Hematopoietic multipotent progenitor cell treated with erythropoietin and hydrocortisone succinate and interleukin-3 and kit ligand, for 6 days (in vitro differentiated cells): ENCODE measurements at regions not wholly inside any gene's neighbourhood (a gene's known extent, or its start where the extent isn't known, plus 50 kb on each side); places are given as distances from the start of the nearest gene placed in this dataset.
A peak's percentile ranks its signal among the peaks of the same experiment; 100 is the strongest.

ENCODE experiments used
- DNase-seq: peaks from one replicate; pipeline ENCODE4 v3.0.0-alpha.2; 2015

DNA sequence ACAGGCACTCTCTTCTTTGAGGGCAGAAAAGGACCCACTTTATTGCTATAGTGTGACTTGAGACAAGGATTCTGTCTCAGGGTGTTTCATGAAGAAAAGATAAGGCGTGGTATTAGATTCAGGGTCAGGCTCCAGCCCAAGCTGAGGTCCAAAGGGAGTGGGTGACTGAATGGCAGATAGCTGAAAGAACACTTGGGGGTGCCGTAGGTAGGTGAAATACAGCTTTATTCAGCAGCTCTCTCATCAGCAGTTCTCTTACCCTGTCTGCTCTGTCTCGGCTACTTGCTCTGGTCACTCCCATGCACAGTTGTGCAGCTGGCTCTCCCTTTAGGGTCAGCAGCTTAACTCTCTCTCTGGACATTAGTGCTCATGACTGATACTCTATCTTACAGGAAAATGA lies 379.9 kb downstream of the LPIN1 start:
- DNase-seq, result peak; percentile 33

DNA sequence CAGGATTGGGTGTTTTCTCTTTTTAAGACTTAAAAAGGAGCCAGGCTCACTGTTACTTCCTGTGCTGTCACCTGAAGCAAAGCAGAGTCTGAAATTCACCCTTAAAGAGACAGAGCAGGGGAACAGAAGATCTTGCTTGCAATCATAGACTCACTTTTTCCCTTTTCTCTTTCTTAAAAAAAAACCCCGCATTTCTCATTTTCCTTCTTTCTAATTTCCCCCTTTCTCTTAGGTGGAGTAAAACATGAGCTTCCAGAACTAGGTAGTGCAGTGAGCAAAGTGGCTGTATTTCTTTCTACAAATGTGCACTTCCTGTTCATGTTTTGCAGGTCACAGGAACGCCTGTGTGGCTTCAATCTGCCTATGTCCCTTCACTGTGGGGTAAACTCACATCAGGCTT lies 381.2 kb downstream of the LPIN1 start:
- no peak for DNase-seq

DNA sequence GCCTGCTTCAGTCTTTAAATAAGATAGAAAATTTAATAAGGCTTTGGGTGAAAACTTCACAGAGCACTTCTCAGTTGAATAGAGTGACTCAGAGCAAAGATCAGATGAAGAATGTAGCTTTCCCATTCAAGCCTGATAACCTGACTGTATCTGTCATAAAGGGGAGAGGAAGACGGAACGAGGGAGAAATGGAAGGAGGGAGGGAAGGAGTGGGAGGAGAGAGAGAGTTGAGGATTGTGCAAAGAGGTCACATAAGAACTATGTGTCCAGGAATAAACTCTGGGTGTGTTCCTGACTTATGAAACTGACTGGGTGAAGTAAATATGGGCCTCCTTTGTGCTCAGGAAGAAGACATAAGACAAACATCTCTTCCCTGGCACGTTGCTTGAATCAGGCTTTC lies 385.5 kb downstream of the LPIN1 start:
- no peak for DNase-seq

DNA sequence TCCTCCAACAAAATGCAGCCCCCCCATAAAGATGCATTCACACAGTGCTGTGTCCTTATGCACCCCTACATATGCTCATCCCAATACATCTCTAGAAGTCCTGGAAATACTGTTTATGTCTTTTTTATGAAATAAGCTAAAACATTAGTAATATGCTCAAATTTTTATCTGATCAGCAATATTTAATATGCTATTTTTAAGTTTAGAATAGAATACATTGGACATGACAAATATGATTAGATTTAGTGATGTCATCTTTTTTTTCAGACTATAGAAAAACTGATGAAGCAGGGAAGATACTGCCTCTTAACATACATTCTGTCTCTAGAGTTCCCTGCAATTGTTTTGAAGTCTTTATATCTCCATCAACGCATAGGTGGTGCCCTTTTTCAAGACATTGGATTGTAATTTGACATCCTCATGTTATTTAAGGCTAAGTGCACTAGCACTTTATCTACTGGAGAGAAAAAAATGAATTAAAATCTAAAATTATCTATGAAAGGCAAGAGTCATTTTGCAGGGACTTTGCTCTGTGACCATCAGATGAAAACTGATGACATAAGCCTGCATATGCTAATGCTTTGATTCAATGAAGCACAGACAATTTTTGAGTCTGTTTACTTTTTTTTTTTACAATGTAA lies 395.3 kb downstream of the LPIN1 start:
- no peak for DNase-seq

DNA sequence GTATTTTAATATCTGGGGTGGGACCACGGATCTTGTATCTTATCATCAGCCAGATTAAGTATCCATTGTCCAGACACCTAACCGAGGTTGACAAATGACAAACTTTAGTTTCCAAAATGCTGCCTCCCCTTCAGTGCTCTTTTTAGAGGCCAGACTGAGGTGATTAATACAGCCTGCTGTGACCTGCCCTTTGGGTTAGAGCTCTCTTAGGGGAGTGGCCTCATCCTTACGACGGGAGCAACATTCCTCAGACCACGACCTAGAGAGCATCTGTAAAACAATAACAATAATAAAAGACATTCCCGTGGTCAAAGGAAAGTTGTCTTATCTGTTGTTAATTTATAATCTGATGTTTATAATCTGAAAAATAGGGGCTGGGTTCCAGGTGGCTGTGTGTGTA lies 405.3 kb downstream of the LPIN1 start:
- DNase-seq, result no peak

DNA sequence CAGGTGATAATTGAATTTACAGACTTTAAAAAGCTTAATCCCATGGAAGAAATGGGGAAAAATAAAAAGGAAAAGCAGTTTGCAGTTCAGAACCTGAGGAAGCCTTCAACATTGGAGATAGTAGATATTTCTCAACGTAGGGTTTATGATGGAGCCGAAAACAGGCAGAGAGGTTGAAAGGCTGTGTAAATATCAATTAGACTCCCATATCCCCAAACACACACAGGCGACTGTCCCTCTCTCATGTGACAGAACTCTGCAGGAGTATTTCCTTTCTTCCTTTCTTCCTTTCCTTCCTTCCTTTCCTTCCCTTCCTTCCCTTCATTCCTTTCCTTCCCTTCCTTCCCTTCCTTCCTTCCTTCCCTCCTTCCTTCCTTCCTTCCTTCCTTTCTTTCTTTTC lies 406.5 kb downstream of the LPIN1 start:
- DNase-seq, result no peak

DNA sequence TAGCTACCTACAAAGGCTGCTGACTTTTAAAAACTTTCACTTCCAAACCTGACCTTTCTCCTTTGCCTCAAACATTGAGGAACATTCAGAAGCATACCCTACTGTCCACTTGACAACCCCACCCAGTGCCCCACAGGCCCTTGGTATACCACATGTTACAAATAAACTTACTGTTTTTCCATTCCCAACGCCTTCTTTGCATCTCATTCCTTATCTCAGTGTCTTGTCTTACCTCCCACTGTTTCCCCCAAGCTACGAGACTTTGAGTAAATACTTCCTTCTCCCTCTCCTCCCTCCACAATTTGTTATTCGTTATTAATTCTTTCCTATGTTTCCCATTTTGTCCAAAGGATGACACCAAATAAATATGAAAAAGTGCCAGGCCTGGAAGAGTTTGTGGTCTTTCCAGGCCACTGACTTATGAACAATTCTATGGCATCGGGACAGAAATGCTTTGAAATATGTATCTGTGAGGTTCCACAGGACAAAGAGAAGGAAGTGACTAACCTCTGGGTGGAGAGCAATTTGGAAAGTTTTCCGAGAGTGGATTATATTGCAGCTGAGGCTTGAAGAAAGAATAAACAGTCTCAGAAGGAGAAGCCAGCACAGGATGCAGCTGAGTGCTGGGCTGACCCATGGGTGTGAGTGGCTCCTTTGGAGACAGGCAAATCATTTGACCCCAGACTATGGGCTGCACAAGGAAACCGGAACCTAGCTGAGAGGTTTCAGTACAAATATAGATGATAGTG lies 409.0 kb downstream of the LPIN1 start:
- no peak for DNase-seq

DNA sequence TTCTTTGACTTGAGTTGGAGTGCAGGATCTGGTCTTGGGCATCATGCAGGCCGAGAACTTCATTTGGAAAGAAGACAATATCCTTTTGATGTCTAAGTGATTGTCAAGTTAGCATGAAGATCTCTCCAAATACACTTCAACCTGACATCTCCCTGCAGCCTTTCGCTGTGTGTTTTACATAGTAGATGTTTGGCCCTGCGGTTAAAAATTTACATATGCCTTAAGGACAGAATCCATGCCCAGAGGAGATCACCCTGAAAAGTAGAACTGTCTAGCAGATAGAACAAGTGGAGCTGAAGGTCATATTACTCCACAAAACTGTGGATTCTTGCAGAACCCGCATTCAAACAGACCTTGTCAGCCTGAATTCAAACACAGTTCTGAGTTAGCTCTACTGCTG lies 409.9 kb downstream of the LPIN1 start:
- DNase-seq, result no peak

DNA sequence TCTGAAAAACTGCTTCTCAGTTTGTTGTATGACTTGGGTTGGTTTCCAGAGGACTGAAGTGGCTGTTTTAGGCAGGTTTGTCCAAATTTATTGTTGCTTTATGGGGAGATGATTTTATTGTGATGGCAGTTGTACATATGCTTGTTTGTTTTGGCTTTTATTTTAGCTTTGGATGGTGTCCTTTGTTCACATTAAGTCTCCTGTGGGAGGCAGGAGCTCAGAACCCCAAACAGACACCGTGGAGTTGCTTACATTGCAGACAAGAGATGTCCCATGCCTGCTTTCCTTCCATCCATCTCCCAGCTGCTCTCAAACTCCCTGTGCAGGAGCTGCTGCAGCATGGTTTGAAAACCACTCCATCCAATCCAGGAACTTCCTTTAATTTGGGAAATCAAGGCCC lies 414.7 kb downstream of the LPIN1 start:
- DNase-seq, result no peak

DNA sequence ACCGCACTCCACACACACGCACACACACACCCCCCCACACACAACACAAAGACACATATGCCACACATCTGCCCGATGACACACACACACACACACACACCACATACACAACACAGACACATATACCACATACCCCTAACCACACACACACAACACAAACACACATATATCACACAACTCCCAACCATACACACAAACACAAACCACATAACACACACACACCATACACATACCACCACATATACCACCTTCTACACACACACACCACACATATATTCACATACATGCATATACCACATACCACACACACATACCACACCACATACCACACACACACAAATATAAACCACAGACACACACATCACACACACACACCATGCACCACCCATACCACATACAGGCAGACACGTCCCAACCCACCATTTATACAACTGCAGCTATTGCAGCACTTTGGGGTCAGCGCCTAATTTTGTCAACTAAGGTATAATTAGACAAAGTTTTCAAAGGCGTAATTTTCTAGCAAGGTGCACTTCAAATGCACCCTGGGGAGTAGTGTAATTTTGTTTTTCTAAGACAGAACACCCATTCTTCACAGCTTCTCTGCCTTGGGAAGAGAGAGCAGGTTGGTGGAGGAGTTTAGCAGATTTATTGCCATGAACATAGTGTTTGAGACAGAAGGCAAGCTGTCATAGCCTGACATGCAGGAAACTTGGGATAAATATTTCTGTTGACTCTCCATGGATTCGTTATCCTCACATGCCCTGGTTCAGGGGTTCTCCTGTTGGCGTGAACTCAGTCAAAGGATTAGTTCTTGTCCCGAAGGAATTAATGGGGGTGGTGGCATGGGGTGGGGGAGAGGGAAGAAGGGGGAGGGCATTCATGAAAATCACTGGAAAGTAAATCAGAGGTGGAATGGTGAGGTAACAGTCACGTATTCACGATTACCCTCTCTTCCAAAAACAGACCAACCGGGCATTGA lies 416.1 kb downstream of the LPIN1 start:
- no peak for DNase-seq

DNA sequence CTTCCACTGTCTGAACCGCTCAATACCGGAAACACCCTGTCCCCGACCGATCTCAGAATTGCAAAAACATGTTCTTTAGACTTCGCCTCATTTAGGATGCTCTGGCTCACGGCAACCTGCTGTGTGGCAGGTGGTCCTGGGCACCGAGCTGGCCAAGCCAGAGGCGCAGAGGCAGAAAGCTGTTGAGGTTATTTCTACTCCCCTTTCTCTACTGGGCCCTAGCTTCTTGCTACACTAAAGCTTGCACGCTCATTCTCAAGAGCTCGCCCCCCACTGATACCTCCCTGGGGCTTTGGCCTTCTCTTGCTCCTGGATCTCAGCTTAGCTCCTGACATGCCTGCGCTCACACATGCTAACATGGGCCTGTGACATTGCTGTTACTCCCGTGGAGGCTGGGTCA lies 417.4 kb downstream of the LPIN1 start:
- no peak for DNase-seq

DNA sequence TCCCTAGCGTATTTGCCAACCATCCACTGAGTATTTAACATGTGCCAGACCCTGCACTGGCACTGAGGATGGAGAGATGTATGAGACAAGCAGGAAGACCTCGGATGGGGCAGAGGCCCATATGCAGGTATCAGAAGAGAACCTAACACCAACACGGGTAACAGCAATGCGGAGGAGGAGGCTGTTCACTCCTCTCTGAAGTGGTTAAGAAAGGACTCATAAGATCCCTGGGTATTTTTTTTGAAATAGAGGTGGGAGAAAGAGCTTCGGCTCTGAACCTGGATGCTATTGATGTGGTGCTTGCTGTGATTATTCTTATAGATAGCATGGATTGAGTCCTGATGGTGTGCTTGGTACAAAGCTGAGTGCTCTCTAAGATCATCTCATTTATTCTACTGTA lies 418.3 kb downstream of the LPIN1 start:
- no peak for DNase-seq

DNA sequence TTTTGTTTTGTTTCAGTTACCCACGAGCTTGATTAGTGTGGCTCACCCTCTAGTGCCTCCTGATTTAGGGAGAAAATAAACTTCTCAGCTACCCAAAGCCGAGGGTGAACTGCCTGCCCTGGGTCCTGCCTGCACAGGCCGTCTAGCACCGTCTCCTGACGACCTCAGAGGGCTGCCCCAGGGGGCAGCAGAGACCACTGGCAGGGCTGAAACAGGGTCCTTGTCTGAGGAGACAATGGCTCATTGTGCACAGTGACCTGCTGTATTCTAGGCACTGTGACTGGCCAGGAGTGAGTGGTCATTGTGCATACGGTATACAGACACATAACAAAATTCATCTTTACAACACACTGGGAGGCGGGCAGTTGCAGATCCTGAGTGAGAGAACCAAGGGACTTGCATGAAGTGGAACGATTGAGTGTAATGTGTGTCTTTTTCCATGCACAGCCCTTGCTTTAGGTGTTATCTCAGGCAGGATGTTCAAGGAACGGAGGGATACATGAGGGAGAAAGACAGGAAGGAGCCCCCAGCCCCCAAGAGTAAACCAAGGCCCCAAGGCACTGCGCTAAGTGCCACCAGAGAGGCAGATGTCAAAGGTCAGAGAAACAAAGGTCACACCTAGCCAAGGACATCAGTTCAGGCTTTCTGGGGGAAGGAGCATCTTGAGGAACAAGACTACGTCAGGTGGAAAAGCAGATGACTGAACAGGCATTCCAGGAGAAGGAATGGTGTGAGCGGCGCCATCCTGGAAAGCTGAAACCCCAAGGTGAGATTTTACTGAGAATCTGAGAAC lies 421.3 kb downstream of the LPIN1 start:
- peak; percentile 36 for DNase-seq

DNA sequence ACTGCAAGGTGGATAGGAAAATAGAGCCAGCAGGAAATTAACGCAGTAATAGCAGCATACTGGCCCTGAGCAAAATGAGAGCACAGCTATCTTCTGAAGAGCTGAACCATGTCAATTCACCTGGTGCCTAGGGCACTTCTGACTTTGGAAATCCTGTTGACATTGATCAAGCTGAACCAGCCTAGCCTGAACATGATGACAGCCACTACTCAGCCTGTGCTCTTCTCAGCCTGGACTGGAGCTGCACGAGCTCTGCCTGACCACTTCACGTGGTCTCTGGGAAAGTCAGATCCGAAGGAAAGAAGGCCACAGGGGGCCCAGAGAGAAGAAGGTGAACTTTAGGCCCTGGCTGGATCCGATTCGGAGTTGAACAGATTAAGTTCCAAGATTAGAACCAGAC lies 421.9 kb downstream of the LPIN1 start:
- DNase-seq, result no peak

DNA sequence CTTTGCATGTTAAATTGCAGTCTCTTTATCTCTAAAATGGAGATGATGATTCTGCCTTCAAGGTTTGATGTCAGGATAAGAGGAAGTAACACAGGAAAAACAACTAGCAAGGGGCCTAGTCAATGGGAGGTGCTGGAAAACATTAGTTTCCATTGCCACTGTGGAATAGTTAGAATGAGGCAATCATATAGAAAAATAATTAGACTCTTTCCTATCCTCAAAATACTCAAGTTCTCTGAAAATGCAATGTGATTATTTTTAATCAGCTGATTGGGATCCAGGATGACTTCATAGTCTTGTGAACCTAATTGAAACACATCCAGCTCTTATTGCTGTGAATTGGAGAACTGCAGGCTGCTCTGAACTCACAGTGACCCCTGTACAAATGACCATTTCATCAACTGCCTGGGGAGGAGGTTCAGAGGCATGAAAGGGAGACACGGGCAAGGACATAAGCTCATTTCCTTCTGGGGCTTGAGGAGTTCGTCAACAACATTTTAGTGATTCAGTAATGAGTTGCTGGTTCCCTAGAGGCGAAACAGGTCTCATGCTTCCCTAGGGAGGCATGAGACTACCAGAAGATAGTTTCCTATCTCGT lies 422.5 kb downstream of the LPIN1 start:
- DNase-seq, result no peak

DNA sequence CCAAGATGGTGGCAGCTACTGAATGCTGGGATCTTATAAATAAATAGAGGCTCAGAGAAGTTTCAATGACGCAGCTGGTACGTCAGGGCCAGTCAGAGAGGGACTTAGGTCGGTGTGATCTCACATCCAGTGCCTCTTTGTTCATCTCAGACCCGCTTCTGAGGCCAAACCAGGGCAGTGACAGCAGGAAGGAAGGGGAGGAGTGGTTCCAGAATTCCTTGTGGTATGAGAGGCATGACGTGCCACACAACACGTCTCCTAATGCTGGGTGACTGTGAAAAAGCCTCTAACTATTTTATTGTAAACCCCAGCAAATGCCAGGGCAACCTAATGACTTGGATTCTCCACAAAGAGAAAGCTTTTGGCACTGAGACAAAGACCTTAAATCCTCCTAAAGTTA lies 423.3 kb downstream of the LPIN1 start:
- DNase-seq, result no peak

DNA sequence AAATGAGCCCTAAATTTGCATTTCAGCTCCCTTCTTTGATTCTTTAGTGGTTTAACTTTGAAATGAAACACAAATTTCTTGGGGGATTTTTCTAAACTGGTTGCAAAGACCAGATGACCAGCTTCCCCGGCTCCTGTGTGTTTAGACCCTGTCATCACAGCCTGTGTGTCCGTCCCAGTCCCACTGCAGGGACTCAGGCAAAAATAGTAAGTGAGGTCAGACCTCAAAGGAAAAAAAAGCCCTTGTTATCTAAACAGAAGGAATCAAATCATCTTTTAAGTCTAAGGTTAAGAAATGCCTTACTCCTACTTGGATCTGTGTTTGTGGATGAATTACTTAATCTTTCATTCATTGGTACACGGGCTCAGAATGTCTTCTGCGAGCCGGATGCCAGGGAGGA lies 423.7 kb downstream of the LPIN1 start:
- no peak for DNase-seq

DNA sequence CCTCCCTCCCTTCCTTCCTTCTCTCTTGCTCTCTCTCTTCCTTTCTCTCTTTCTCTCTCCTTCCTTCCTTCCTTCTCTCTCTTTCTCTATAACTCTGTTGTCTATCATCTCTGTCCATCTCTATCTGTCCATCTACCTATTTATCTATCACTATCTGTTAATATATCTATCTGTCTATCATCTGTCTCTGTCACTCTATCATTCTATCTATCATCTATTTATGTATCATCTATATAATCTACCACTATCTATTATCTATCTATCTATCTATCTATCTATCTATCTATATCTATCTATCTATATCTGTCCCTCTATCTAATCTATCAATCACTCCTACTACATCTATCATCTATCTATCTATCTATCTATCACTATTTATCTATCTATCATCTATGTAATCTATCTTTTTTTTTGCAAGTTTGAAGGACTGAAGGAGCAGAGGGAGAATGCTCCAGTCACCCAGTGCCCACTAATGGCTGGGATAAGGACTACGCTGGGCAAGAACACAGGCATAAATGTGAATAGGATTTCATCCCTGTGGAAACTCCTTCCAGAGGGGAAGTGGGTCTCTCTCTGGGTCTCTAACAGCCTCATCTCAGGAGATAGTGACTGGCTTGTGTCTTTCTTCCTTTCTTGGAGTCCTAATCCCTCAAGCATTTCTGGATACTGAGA lies 427.0 kb downstream of the LPIN1 start:
- no peak for DNase-seq

DNA sequence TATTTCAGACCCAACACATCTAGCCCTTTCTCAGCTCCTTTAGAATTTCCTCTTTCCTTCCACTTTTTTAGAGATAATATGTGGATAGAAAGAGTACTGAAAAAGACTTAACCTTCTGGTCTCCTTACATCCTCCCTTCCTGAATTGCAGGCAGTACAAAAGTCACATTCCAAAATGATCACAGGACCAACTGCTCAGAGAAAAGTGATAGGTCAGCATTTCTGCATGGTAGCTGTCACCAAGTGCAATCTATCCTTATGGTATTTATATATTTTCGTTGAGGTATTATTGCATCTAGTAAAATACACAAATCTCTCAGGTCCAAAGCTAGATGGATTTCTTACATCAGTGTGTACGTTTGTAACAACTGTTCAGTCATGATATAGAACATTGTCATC lies 427.5 kb downstream of the LPIN1 start:
- DNase-seq, result no peak

DNA sequence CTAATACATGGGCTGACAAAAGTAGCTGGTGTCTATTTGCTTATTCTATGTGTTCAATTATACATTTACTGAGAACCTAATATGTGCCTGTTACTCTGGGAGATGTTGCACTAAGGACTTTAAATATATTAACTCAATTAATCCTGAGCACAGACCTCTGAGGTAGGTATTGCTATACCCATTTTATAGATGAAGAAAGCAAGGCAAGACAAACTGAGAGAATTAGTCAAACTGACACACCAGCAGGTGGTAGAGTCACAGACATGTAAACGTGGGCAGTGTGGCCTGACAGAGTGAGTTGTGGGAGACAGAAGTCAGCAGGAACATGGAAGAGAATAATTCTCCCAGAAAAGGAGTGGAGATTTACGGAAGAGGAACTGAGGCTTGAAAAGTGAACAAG lies 428.9 kb downstream of the LPIN1 start:
- DNase-seq, result no peak

DNA sequence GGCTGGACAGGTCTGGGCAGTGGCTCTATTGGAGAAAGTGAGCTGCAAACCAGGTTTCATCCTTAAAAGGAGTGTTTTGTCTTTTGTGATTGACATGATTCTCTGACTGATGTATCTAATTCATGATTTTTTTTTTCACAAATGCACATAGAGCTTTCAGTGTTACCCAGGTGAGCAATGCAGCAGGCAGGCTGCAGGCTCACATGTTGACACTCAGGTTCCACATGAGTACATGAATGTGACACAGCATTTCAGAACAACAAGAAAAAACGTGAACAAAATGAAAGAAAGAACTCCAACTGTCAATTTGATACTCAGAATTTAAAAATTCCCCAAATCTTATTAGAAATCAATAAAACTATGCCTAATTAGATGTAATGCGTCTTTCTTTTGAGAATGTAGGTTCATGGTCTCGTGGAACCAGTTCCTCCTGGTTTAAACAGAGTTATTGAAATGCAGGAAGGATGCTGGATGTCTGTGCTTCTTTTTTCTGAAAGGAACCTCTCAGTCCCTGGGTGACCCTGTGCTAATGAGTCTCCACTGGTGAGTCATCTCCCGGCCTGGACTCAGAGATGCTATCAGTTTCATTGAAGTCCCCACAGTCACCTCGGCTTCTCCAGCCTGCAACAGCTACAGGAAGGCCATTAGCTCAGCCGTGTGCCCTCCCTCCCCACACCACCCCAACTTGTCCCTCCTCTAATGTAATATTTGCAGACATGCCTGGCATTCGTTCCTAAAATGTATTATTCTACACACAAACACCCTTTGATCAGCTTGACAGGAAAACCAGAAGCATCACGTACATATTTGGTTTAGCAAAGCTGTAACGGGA lies 430.4 kb downstream of the LPIN1 start:
- peak; percentile 76 for DNase-seq
